ENCODE measurements at regions not wholly inside any gene's neighbourhood (a gene's known extent, or its start where the extent isn't known, plus 50 kb on each side); places are given as distances from the start of the nearest gene placed in this dataset.
"Not testable (repeated sequence)": the region's sequence is repeated elsewhere in the genome, so short reads cannot be mapped to it uniquely, and the experiment has no call there.

GRCh38 chr2:238601433-238602222 is 174.9 kb downstream of the ASB1 start:
- no peak for DNase-seq

- no peak for DNase-seq
Measured at GRCh38 chr2:238602223-238602960, 175.7 kb downstream of the ASB1 start.

DNA sequence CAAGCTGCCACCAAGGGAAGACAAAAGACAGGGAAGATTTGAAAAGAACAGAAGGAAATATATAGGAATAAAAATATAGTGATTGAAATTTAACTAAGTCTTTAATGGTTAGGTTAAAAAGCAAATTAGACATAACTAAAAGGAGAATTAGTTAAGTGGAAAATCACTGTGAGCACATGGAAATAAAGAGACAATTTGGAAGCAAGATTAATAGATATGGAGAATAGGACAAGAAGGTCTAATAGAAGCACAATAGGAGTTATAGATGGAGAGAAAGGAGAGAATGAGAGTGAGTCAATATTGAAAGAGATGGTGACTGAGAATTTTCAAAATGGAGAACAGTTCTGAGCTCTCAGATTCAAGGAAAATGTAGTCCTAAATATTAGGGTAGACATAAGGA is 176.9 kb downstream of the ASB1 start:
- no peak for DNase-seq

- DNase-seq = no peak
Measured at GRCh38 chr2:238606311-238606710, 179.6 kb downstream of the ASB1 start.

GRCh38 chr2:238613610-238614009 is 186.9 kb downstream of the ASB1 start:
- DNase-seq = no peak

- no peak for DNase-seq
Measured at GRCh38 chr2:238614376-238614775, 187.6 kb downstream of the ASB1 start.

DNA sequence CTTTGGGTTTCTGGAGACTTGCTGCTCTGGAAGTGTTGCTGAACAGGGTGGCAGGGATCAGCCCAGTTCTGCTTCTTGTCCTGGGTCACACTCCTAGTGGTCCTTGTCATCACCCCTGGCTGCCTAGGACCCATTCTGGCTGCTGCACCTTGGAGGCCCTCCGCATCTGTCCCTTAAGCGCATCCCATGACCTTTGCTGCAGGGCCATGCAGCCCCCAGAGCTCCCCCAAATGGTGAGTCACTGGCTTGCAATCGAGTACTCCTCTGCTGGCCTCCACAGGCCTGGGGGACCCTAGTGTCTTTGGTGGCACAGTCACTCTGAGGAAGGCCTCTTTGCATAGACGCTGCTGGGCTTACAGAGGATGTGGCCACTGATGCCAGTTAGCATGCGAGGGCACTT is 188.5 kb downstream of the ASB1 start:
- no peak for DNase-seq

- DNase-seq = no peak
Measured at GRCh38 chr2:238616681-238617080, 190.0 kb downstream of the ASB1 start.

DNA sequence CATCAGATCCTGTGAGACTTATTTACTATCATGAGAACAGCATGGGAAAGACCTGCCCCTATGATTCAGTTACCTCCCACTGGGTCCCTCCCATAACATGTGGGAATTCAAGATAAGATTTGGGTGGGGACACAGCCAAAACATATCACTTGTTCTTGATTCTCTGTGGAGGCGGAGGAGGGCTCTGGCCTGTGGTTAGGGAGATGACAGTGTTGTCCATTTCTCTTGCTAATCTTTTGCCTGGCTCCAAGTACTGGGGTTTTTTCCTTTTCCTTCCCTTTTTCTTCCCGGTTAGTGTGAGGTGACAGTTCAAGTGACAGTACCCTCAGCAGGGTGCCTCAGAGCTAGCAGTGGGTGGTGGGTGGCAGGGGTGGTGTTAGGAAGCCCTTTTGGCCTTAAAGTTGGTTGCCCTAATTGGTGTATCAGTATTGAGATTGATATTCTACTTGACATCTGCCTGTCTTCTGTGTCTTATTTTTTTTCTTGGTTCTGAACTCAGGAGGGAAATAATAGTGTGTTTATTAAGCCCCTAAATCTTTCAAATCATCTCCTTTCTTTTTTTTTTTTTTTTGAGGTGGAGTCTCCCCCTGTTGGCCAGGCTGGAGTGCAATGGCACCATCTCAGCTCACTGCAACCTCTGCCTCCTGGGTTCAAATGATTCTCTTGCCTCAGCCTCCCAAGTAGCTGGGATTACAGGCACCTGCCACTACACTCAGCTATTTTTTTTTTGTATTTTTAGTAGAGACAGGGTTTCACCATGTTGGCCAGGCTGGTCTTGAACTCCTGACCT is 192.0 kb downstream of the ASB1 start:
- DNase-seq = not testable (repeated sequence)

DNA sequence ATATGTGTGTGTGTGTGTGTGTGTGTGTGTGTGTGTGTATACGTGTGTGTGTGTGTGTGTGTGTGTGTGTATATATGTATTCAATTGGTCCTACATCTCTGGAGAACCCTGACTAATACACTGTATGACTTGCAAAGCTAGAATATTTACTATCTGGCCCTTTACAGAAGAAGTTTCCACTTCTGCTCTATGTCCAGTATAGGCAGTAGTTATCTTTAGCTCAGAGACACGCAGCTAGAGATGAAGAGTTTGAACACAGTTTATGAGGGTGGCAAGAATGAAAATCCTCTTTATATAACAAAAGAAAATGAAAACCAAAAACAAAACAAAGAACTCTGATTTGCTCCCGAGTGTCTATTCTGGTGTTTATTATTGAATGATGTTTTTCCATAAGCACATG is 201.2 kb downstream of the ASB1 start:
- DNase-seq = no peak

DNA sequence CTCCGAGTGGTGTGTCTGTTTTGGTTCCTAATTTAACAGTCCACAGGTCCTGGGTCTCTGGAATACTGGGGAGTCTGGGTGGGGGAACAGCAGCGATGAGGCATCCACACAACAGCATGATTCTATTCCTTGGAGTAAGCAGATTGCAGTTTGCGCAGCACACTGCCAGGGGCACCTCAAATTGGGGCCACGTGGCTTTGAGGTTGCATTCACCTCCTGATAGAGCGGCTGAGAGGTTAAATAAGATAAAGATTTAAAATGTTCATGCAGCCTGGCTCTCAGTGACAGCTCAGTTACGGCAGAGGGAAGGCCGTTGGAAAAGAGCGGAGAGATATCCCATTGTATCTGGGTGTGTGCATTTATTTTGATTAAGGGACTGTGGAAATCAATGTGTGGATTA is 202.3 kb downstream of the ASB1 start:
- DNase-seq = no peak

DNA sequence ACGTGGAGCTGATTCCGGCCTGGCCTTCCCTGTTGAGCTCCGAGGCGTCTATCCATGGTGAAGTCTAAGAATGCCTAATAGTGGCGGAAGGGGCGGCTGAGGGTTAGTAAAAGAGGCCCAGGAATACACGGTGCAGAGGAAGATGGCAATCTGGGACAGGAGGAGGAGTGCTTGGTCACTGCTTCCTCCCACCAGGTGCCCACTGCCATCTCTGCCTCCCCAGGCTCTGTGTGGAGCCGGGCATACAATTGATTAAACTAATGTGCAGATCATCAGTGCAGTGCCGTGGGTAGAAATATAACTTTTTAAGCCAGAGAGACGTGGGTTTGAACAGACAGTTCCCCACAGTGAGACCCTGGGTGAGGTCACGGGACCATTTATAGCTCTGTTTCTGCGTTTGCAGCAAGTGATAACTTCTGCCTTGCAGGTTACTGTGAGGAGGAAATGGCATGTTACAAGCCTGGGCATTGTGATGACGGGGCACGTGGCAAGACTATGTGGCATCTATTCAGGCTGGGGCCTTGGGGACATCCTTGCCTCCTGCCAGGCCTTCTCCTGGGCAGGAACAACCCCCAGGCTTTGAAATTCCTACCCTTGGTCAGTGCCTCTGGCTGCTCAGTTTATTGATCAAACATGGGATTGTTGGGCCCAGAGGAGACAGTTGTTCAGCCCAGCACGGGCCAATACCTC is 204.9 kb downstream of the ASB1 start:
- DNase-seq = no peak

- DNase-seq = no peak
Measured at GRCh38 chr2:238632181-238633060, 205.7 kb downstream of the ASB1 start.

DNA sequence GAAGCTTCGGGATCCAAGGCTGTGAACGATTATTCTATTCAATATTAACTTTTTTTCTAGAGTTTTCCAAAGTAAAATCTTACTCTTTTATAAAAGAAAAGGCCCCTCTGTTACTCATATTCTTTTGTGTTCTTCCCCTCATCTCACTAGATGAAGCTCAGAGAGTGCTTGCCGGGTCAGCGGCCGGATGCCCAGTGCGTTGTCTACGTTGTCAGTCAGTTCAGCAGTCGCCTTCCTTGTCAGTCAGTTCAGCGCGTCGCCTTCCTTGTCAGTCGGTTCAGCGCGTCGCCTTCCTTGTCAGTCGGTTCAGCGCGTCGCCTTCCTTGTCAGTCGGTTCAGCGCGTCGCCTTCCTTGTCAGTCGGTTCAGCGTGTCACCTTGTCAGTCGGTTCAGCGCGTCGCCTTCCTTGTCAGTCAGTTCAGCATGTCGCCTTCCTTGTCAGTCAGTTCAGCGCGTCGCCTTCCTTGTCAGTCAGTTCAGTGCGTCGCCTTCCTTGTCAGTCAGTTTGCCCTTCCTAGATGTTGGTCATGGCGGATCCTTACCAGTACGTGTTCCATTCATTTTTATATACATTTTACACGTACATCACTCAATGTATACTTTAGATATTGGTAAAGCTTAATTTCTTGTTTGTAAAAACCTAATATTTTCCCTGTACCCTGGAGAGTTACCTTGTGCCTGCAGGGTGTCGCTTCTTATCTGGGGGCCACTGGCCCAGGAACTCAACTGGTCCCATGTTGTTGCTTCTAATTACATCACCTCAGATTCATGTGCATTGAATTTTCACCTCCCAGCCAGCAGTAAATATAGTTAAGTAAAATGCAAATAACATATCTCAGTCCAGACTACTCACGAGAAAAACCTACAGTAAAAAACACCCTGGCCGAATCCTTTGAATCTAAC is 206.9 kb downstream of the ASB1 start:
- no peak for DNase-seq

GRCh38 chr2:238634701-238635357 is 208.1 kb downstream of the ASB1 start:
- no peak for DNase-seq

DNA sequence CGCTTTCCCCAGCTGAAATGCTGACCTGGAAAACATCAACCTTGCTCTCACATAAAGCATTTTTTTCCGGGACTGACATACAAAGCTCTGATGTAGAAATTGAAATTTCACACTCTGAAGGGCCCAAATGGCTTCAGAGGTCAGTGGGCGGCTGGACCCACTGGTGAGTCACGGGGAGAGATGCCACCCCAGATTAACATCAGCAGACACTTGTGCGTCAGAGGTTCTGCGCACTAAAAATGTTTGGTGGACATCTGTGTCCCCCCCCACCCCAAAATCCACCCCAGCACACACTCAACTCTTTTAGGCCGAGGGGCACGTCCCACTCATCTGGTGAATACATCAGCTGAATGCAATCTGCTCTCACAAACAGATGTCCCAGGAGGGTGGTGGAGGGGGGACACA is 208.9 kb downstream of the ASB1 start:
- no peak for DNase-seq

GRCh38 chr2:238636269-238637073 is 209.7 kb downstream of the ASB1 start:
- DNase-seq = no peak

DNA sequence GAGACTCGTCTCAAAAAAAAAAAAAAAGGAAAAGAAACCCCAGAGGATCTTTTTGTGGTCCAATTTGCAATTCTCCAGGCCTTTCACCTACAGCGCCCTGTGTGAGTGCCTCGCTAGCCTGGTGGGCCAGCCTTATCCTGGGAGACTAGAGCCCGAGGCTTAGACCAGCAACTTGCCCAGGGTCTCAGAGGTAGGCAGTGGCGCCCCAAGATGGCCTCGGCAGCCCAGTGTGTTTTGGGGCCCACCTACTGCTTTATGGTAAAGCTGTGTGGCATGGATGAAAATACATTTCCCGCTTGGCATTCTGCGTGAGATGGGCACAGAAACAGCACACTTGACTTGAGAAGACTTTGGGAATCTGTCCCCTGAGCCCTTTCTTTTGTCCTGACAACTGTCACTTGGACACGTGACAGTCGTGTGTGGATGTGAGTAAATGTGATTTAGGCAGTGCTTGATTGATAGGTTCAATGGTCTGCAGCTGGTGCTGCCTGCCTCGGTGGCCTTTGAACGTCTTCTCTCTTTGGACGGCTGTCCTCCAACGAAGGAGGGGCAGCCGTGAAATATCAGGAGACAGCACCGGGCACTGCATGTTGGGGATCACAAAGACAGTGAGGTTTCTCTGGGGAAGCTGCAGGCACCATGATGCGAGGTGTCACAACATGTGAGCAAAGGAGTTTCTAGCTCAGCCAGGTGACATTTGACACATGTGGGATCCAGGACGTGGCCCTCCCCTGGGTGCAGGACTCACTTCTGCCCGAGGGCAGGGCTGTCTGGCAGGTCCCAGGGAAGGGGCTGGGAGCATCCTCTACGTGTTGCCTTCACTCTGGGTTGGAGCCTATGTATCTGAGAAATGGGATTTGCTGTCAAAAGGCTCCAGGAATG is 209.5 kb upstream of the TWIST2 start:
- no peak for DNase-seq
